ENCODE measurements at regions not wholly inside any gene's neighbourhood (a gene's known extent, or its start where the extent isn't known, plus 50 kb on each side); places are given as distances from the start of the nearest gene placed in this dataset.

- Mint-ChIP-seq H3K36me3 (ENCODE audit: low read depth) (no peaks in the 10 kb centered on the region), H3K4me1 (ENCODE audit: low read depth) (no peaks in the 10 kb centered on the region), H3K9me3 (no peaks in the 10 kb centered on the region), H3K27ac (no peak overlapping the region), H3K27me3 (no peaks in the 10 kb centered on the region), H3K4me3 (no peak overlapping the region)
- no peak for DNase-seq
Measured at GRCh38 chr4:178081896-178082295, 639.7 kb upstream of the AGA start.

GRCh38 chr4:178082906-178083305 is 640.7 kb upstream of the AGA start:
- no peak overlapping the region for H3K27ac Mint-ChIP-seq
- H3K4me3 Mint-ChIP-seq = no peak overlapping the region
- no peaks in the 10 kb centered on the region for H3K27me3 Mint-ChIP-seq
- no peaks in the 10 kb centered on the region for H3K36me3 Mint-ChIP-seq (ENCODE audit: low read depth)
- H3K4me1 Mint-ChIP-seq (ENCODE audit: low read depth) = no peaks in the 10 kb centered on the region
- H3K9me3 Mint-ChIP-seq = no peaks in the 10 kb centered on the region
- no peak for DNase-seq

GRCh38 chr4:178083968-178084367 is 641.7 kb upstream of the AGA start:
- H3K27me3 Mint-ChIP-seq = no peaks in the 10 kb centered on the region
- no peaks in the 10 kb centered on the region for H3K4me1 Mint-ChIP-seq (ENCODE audit: low read depth)
- H3K36me3 Mint-ChIP-seq (ENCODE audit: low read depth) = no peaks in the 10 kb centered on the region
- no peak overlapping the region for H3K4me3 Mint-ChIP-seq
- no peaks in the 10 kb centered on the region for H3K9me3 Mint-ChIP-seq
- DNase-seq = no peak
- H3K27ac Mint-ChIP-seq = no peak overlapping the region

GRCh38 chr4:178086320-178086719 is 644.1 kb upstream of the AGA start:
- no peak for DNase-seq
- H3K27ac Mint-ChIP-seq = no peak overlapping the region

GRCh38 chr4:178090640-178091411 is 648.6 kb upstream of the AGA start:
- H3K4me1 Mint-ChIP-seq (ENCODE audit: low read depth) = no peaks in the 10 kb centered on the region
- DNase-seq = no peak
- no peaks in the 10 kb centered on the region for H3K36me3 Mint-ChIP-seq (ENCODE audit: low read depth)
- no peaks in the 10 kb centered on the region for H3K27me3 Mint-ChIP-seq
- no peak overlapping the region for H3K27ac Mint-ChIP-seq
- no peak overlapping the region for H3K4me3 Mint-ChIP-seq
- H3K9me3 Mint-ChIP-seq = no peaks in the 10 kb centered on the region

More at GRCh38 chr4:178086320-178086719, 644.1 kb upstream of the AGA start:
- no peaks in the 10 kb centered on the region for H3K27me3 Mint-ChIP-seq
- H3K9me3 Mint-ChIP-seq = no peaks in the 10 kb centered on the region
- no peaks in the 10 kb centered on the region for H3K4me1 Mint-ChIP-seq (ENCODE audit: low read depth)
- H3K4me3 Mint-ChIP-seq = no peak overlapping the region
- H3K36me3 Mint-ChIP-seq (ENCODE audit: low read depth) = no peaks in the 10 kb centered on the region

DNA sequence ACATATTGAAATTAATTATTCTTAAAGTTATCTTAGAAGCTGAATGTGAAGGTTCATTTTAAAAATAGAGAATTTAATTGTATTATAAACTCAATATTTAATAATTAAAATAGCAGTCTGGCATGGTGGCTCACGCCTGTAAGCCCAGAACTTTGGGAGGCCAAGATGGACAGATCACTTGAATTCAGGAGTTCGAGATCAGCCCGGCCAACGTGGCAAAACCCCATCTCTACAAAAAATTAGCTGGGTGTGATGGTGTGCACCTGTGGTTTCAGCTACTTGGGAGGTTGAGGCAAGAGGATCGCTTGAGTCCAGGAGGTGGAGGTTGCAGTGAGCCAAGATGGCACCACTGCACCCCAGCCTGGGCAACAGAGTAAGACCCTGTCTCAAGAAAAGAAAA is 659.9 kb upstream of the AGA start:
- no peak overlapping the region for H3K4me3 Mint-ChIP-seq
- no peaks in the 10 kb centered on the region for H3K27me3 Mint-ChIP-seq
- no peaks in the 10 kb centered on the region for H3K4me1 Mint-ChIP-seq (ENCODE audit: low read depth)
- DNase-seq = no peak
- no peaks in the 10 kb centered on the region for H3K36me3 Mint-ChIP-seq (ENCODE audit: low read depth)
- H3K27ac Mint-ChIP-seq = no peak overlapping the region
- H3K9me3 Mint-ChIP-seq = peaks cover 9% of the 10 kb centered on the region

DNA sequence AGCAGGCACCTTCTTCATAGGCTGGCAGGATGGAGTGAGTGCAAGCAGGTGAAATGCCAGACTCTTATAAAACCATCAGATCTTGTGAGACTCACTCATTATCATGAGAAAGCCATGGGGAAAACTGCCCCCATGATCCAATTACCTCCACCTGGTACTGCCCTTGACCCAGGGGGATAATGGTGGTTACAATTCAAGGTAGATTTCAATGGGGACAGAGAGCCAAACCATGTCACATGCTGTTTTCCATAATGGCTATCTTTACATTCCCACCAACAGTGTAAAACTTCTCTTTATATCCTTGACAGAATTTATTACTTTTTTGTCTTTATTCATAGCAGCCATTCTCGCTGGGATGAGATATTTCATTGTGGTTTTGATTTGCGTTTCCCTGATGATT is 663.0 kb upstream of the AGA start:
- Mint-ChIP-seq H3K4me3 (no peak overlapping the region), H3K4me1 (ENCODE audit: low read depth) (no peaks in the 10 kb centered on the region), H3K36me3 (ENCODE audit: low read depth) (no peaks in the 10 kb centered on the region), H3K9me3 (peaks cover 6% of the 10 kb centered on the region), H3K27me3 (no peaks in the 10 kb centered on the region), H3K27ac (no peak overlapping the region)
- DNase-seq = no peak

- H3K4me3 Mint-ChIP-seq = no peak overlapping the region
- peaks cover 2% of the 10 kb centered on the region for H3K9me3 Mint-ChIP-seq
Measured at GRCh38 chr4:178136736-178137345, 694.6 kb upstream of the AGA start.

GRCh38 chr4:178137732-178138471 is 695.7 kb upstream of the AGA start:
- Mint-ChIP-seq H3K27me3 (no peaks in the 10 kb centered on the region), H3K27ac (no peak overlapping the region), H3K4me1 (ENCODE audit: low read depth) (no peaks in the 10 kb centered on the region), H3K9me3 (peaks cover 3% of the 10 kb centered on the region), H3K4me3 (no peak overlapping the region), H3K36me3 (ENCODE audit: low read depth) (no peaks in the 10 kb centered on the region)
- DNase-seq = no peak

More at GRCh38 chr4:178136736-178137345, 694.6 kb upstream of the AGA start:
- H3K27ac Mint-ChIP-seq = no peak overlapping the region
- no peak for DNase-seq
- H3K4me1 Mint-ChIP-seq (ENCODE audit: low read depth) = no peaks in the 10 kb centered on the region
- no peaks in the 10 kb centered on the region for H3K36me3 Mint-ChIP-seq (ENCODE audit: low read depth)
- no peaks in the 10 kb centered on the region for H3K27me3 Mint-ChIP-seq

DNA sequence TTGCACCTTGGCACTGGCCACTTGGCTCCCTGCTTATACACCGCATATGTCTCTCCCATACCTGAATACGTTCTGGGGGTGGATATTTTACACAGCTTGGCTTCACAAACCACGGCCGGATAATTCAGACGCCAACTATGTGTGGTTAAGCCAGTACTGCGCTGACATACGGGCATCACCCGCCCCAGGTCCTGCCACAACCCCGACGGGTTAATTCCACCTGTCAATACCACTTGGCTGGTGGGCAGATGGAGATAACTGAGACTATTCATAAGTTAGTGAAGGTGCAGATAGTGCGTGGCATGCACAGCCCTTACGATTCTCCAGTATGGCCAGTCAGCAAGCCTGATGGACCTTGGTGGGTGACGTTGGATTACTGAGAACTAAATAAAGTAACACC is 696.3 kb upstream of the AGA start:
- H3K9me3 Mint-ChIP-seq = peaks cover 5% of the 10 kb centered on the region
- H3K4me1 Mint-ChIP-seq (ENCODE audit: low read depth) = no peaks in the 10 kb centered on the region
- DNase-seq = no peak
- H3K27me3 Mint-ChIP-seq = no peaks in the 10 kb centered on the region
- no peaks in the 10 kb centered on the region for H3K36me3 Mint-ChIP-seq (ENCODE audit: low read depth)
- H3K27ac Mint-ChIP-seq = no peak overlapping the region
- no peak overlapping the region for H3K4me3 Mint-ChIP-seq

DNA sequence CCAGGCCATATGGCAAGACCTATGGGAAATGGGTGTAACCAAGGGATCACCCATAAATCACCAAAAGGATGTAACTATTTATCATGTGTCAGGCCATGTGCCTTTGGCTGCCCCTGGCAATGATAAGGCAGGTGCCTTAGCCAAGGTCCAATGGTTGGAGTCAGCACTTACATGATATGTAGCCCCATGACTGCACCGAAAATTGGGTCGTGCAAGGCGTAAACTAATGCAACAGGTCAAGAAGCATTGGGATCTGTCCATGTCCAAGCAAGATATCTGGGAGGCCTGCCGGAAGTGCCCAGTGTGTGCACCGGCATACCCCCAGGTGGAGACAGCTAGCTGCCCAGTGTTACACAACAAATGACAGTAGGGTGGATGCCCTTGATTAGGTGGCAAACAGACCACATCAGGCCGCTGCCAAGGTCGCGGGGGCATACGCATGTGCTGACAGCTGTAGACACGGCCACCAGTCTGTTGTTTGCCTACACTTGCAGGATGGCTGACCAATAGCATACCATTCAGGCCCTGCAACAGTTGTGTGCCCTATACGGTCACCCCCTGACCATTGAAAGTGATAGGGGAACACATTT is 698.2 kb upstream of the AGA start:
- no peaks in the 10 kb centered on the region for H3K4me1 Mint-ChIP-seq (ENCODE audit: low read depth)
- peaks cover 5% of the 10 kb centered on the region for H3K9me3 Mint-ChIP-seq
- no peaks in the 10 kb centered on the region for H3K36me3 Mint-ChIP-seq (ENCODE audit: low read depth)
- no peaks in the 10 kb centered on the region for H3K27me3 Mint-ChIP-seq
- no peak overlapping the region for H3K4me3 Mint-ChIP-seq
- no peak for DNase-seq
- no peak overlapping the region for H3K27ac Mint-ChIP-seq

DNA sequence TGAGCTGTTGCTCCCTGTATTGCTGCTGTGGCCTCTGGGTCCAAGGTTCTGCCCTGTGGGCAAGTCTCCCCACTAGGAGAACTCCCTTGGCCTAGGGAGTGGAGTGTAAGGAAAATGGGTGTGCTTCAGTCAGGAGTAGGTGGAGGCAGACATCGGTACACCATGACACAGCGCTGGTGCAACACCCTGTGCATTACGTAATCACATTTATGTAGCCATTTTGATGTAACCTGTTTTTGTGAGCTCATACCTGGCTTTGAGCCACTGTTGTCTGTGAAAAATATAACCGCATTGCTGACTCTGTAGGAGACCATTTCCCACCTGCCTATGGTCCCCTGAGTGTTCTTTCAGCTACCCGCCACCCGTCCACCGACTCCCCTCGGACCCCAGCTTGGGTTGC is 700.5 kb upstream of the AGA start:
- Mint-ChIP-seq H3K9me3 (peaks cover 5% of the 10 kb centered on the region), H3K4me1 (ENCODE audit: low read depth) (no peaks in the 10 kb centered on the region), H3K36me3 (ENCODE audit: low read depth) (no peaks in the 10 kb centered on the region), H3K27ac (no peak overlapping the region), H3K27me3 (no peaks in the 10 kb centered on the region), H3K4me3 (no peak overlapping the region)
- no peak for DNase-seq

- no peak for DNase-seq
- H3K27me3 Mint-ChIP-seq = no peaks in the 10 kb centered on the region
- H3K9me3 Mint-ChIP-seq = peaks cover 4% of the 10 kb centered on the region
- no peaks in the 10 kb centered on the region for H3K4me1 Mint-ChIP-seq (ENCODE audit: low read depth)
- no peaks in the 10 kb centered on the region for H3K36me3 Mint-ChIP-seq (ENCODE audit: low read depth)
- no peak overlapping the region for H3K27ac Mint-ChIP-seq
- H3K4me3 Mint-ChIP-seq = no peak overlapping the region
Measured at GRCh38 chr4:178148106-178148505, 705.9 kb upstream of the AGA start.

- no peaks in the 10 kb centered on the region for H3K4me1 Mint-ChIP-seq (ENCODE audit: low read depth)
- no peak for DNase-seq
- no peaks in the 10 kb centered on the region for H3K27me3 Mint-ChIP-seq
- no peak overlapping the region for H3K4me3 Mint-ChIP-seq
- H3K27ac Mint-ChIP-seq = no peak overlapping the region
- H3K36me3 Mint-ChIP-seq (ENCODE audit: low read depth) = no peaks in the 10 kb centered on the region
- H3K9me3 Mint-ChIP-seq = peaks cover 12% of the 10 kb centered on the region
Measured at GRCh38 chr4:178165251-178165950, 723.2 kb upstream of the AGA start.
